ENCODE measurements at regions not wholly inside any gene's neighbourhood (a gene's known extent, or its start where the extent isn't known, plus 50 kb on each side); places are given as distances from the start of the nearest gene placed in this dataset.

GRCh38 chr3:28933337-28933736 lies 347.5 kb upstream of the RBMS3 start:
- Histone ChIP-seq H3K27ac (no peak overlapping the region), H3K36me3 (no peaks in the 10 kb centered on the region), H3K9me3 (no peaks in the 10 kb centered on the region), H3K27me3 (replicated peaks; ENCODE audit: insufficient read depth) (no peaks in the 10 kb centered on the region), H3K4me3 (no peak overlapping the region), H3K4me1 (ENCODE audit: control insufficient read depth in 1 of 2, low read depth in 2 of 2) (no peaks in the 10 kb centered on the region)
- DNase-seq (ENCODE audit: low spot score): no peak
- no peak for TF ChIP-seq CTCF (IDR thresholded peaks at IDR 0.05)
- ATAC-seq (ENCODE audit: insufficient number of reproducible peaks, low FRiP score, low read depth): no peak

GRCh38 chr3:28934126-28934813 lies 346.6 kb upstream of the RBMS3 start:
- no peaks in the 10 kb centered on the region for H3K9me3 ChIP-seq
- no peak overlapping the region for H3K4me3 ChIP-seq
- no peak for TF ChIP-seq CTCF (IDR thresholded peaks at IDR 0.05)
- DNase-seq (ENCODE audit: low spot score): no peak
- no peaks in the 10 kb centered on the region for H3K4me1 ChIP-seq (ENCODE audit: control insufficient read depth in 1 of 2, low read depth in 2 of 2)
- no peak for ATAC-seq (ENCODE audit: insufficient number of reproducible peaks, low FRiP score, low read depth)
- H3K27me3 ChIP-seq (replicated peaks; ENCODE audit: insufficient read depth): no peaks in the 10 kb centered on the region
- no peak overlapping the region for H3K27ac ChIP-seq
- no peaks in the 10 kb centered on the region for H3K36me3 ChIP-seq

GRCh38 chr3:28935146-28935545 lies 345.7 kb upstream of the RBMS3 start:
- no peak for TF ChIP-seq CTCF (IDR thresholded peaks at IDR 0.05)
- no peaks in the 10 kb centered on the region for H3K9me3 ChIP-seq
- DNase-seq (ENCODE audit: low spot score) (no peak), ATAC-seq (ENCODE audit: insufficient number of reproducible peaks, low FRiP score, low read depth) (no peak)
- peaks cover 0 to 5% of the 10 kb centered on the region in 2 donors for H3K4me1 ChIP-seq (ENCODE audit: control insufficient read depth in 1 of 2, low read depth in 2 of 2)
- H3K36me3 ChIP-seq: no peaks in the 10 kb centered on the region
- H3K4me3 ChIP-seq: no peak overlapping the region
- no peaks in the 10 kb centered on the region for H3K27me3 ChIP-seq (replicated peaks; ENCODE audit: insufficient read depth)
- H3K27ac ChIP-seq: no peak overlapping the region

- ATAC-seq (ENCODE audit: insufficient number of reproducible peaks, low FRiP score, low read depth): no peak
- TF ChIP-seq CTCF (IDR thresholded peaks at IDR 0.05): no peak
- Histone ChIP-seq H3K4me1 (ENCODE audit: control insufficient read depth in 1 of 2, low read depth in 2 of 2) (peaks cover 5 to 15% of the 10 kb centered on the region in 2 donors), H3K9me3 (no peaks in the 10 kb centered on the region), H3K27ac (no peak overlapping the region), H3K4me3 (no peak overlapping the region), H3K36me3 (no peaks in the 10 kb centered on the region), H3K27me3 (replicated peaks; ENCODE audit: insufficient read depth) (no peaks in the 10 kb centered on the region)
- no peak for DNase-seq (ENCODE audit: low spot score)
Measured at GRCh38 chr3:28936154-28936553, 344.7 kb upstream of the RBMS3 start.

- peaks cover 11 to 40% of the 10 kb centered on the region in 2 donors for H3K4me1 ChIP-seq (ENCODE audit: control insufficient read depth in 1 of 2, low read depth in 2 of 2)
- no peak for TF ChIP-seq CTCF (IDR thresholded peaks at IDR 0.05)
- no peak overlapping the region for H3K4me3 ChIP-seq
- H3K9me3 ChIP-seq: no peaks in the 10 kb centered on the region
- no peaks in the 10 kb centered on the region for H3K27me3 ChIP-seq (replicated peaks; ENCODE audit: insufficient read depth)
- DNase-seq (ENCODE audit: low spot score): no peak
- H3K27ac ChIP-seq: peak overlapping the region; percentile 35 to 46
- ATAC-seq (ENCODE audit: insufficient number of reproducible peaks, low FRiP score, low read depth): no peak
- H3K36me3 ChIP-seq: no peaks in the 10 kb centered on the region
Measured at GRCh38 chr3:28940530-28940929, 340.3 kb upstream of the RBMS3 start.
